ENCODE measurements at regions not wholly inside any gene's neighbourhood (a gene's known extent, or its start where the extent isn't known, plus 50 kb on each side); places are given as distances from the start of the nearest gene placed in this dataset.

DNA sequence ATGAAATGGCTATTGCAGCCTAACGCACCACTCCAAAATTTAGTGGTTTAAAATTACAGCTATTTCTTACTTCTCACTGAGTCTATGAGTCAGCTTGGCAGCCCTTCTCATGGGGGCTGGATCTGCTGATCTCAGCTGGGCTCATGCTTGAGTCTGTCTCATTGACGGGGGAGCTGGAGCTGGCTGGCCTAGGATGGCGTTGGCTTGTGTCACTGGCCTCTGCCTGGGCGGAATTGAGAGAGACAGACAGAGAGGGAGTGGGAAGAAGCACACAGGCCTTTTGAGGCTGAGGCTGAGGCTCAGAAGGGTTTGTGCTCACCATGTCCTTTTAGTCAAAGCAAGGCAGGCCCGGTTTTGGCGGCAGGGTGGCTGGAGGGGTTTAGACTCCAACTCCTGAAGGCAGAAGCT lies 412.1 kb upstream of the MYT1L start:
- intact Hi-C loops (cut with micrococcal nuclease) (no loop called here), in situ Hi-C loops (cut with MboI) (no loop called here)
- Histone ChIP-seq H3K9me3 (replicated peaks; ENCODE audit: control insufficient read depth, insufficient read depth, low read depth, low read length) (no peaks in the 10 kb centered on the region), H3K36me3 (ENCODE audit: control insufficient read depth, insufficient read depth, low read length) (no peaks in the 10 kb centered on the region), H3K4me3 (no peak overlapping the region), H3K27me3 (ENCODE audit: control insufficient read depth in 2 of 2, insufficient read depth in 2 of 2, low read length in 2 of 2) (peaks cover 0 to 18% of the 10 kb centered on the region in 2 experiments; a peak in 2 of 5 replicates), H3K4me2 (ENCODE audit: insufficient read depth, low read length) (no peak overlapping the region), H3K9ac (ENCODE audit: insufficient read depth in 1 of 2, low read depth in 2 of 2, low read length in 2 of 2) (0 out of 4 replicates have a peak overlapping the region, but pooled peaks of 1 of the 2 experiments have one; percentile 36), H3K9me1 (ENCODE audit: control insufficient read depth, insufficient read depth, low read length) (no peaks in the 10 kb centered on the region), H3K79me2 (ENCODE audit: control insufficient read depth, insufficient read depth, low read length) (no peaks in the 10 kb centered on the region), H3K27ac (ENCODE audit: extremely low read depth, low read depth, low read length) (no peak overlapping the region), H3K4me1 (replicated peaks in 1 of 2; ENCODE audit: control insufficient read depth in 2 of 2, insufficient read depth in 2 of 2, low read length in 2 of 2) (no peaks in the 10 kb centered on the region), H4K20me1 (replicated peaks; ENCODE audit: control insufficient read depth, insufficient read depth, low read length) (no peaks in the 10 kb centered on the region; the same call in 1 of the 2 replicates), H2AFZ (ENCODE audit: low read depth, low read length) (no peak overlapping the region)
- no peak for ATAC-seq
- TF ChIP-seq HCFC1 (IDR thresholded peaks at IDR 0.05; ENCODE audit: low read depth, low read length), result no peak
- no peak for TF ChIP-seq TBL1XR1 (IDR thresholded peaks at IDR 0.05; ENCODE audit: low read length in 2 of 2)
- no peak for TF ChIP-seq MECOM (CRISPR knock-in tag; IDR thresholded peaks at IDR 0.05)
- no peak for TF ChIP-seq HNRNPUL1 (IDR thresholded peaks at IDR 0.05; ENCODE audit: low read length)
- TF ChIP-seq, protein P1, sequence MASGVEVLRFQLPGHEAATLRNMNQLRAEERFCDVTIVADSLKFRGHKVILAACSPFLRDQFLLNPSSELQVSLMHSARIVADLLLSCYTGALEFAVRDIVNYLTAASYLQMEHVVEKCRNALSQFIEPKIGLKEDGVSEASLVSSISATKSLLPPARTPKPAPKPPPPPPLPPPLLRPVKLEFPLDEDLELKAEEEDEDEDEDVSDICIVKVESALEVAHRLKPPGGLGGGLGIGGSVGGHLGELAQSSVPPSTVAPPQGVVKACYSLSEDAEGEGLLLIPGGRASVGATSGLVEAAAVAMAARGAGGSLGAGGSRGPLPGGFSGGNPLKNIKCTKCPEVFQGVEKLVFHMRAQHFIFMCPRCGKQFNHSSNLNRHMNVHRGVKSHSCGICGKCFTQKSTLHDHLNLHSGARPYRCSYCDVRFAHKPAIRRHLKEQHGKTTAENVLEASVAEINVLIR (CRISPR knock-in tag; IDR thresholded peaks at IDR 0.05), result no peak
- no peak for TF ChIP-seq EZH2 (IDR thresholded peaks at IDR 0.05; ENCODE audit: borderline replicate concordance, low read depth, low read length)
- TF ChIP-seq SMARCA4 (IDR thresholded peaks at IDR 0.05), result no peak
- no peak for TF ChIP-seq RREB1 (CRISPR knock-in tag; IDR thresholded peaks at IDR 0.05)
- no peak for TF ChIP-seq SPI1 (IDR thresholded peaks at IDR 0.05; ENCODE audit: borderline replicate concordance, low read depth, low read length)
- BruUV-seq (replicated peaks), result no TSS peak
- 0% methylated on average over 4 of the region's 6 CpGs for WGBS (ENCODE audit: insufficient coverage, low coverage, missing lambda C conversion rate)
- DNase-seq (ENCODE audit: extremely low read depth in 1 of 4, low spot score in 3 of 4), result no peak
- FAIRE-seq, result no peak
- ChIA-PET POLR2A (interaction anchor here (0.7 kb wide), 1 partner anchor 28 kb away, joined by 3 read pairs; no protein-coding TSS in a partner anchor), CTCF (ENCODE audit: low intra/inter-chr PET ratio) (no interaction called here)

All from K562 (cell line).